K562 (cell line): ENCODE measurements at regions not wholly inside any gene's neighbourhood (a gene's known extent, or its start where the extent isn't known, plus 50 kb on each side); places are given as distances from the start of the nearest gene placed in this dataset.

Experiments used
- ATAC-seq: fragments of 200-7000 bp; cut with Tn5 transposase; 3 replicates; pipeline ENCODE4 v1.9.1; 2020; ENCODE audit warnings: moderate library complexity
- BruUV-seq: library from RNA; stranded (reverse); fragments of 400-500 nt; replicated peaks from 2 replicates; lab custom pipeline; 2021; lab: Mats Ljungman, UMichigan
- CTCF ChIA-PET: fragments of 300-600 bp; formaldehyde crosslinking; extraction: SDS; loops from one replicate; lab custom pipeline; 2021; ENCODE audit warnings: low intra/inter-chr PET ratio; lab: Yijun Ruan, JAX
- POLR2A ChIA-PET: fragments of 300-600, 350-650 bp; sonication (Branson Sonifier 250); formaldehyde crosslinking; extraction: SDS; loops from one replicate; lab custom pipeline; 2021; ENCODE audit warnings: antibody characterized with exemption, inconsistent platforms; lab: Yijun Ruan, JAX
- DNase-seq, 4 experiments: peaks; one replicate each; pipeline versions ENCODE4 v3.0.0 to v3.0.0-alpha.2; 2011 to 2018; ENCODE audit warnings: low spot score in 3 of 4, mixed read lengths in 3 of 4; ENCODE audit errors: extremely low read depth in 1 of 4
- FAIRE-seq: peaks from 2 replicates; lab custom pipeline; 2011; peaks lifted over from hg19 to GRCh38; lab: Jason Lieb, UNC
- H2AFZ ChIP-seq: 2 replicates; pipeline ENCODE4 v1.6.0; 2011; ENCODE audit warnings: low read depth, low read length, control low read depth, inconsistent platforms
- H3K27ac ChIP-seq: fragments of 200-600 bp; 3 replicates; pipeline ENCODE4 v1.8.0; 2011; ENCODE audit warnings: low read depth, mild to moderate bottlenecking, control low read depth, inconsistent platforms, low read length, moderate library complexity, mixed read lengths; ENCODE audit errors: extremely low read depth
- H3K27me3 ChIP-seq, 2 experiments: fragments of 300-600 bp in 1 of 2; 2 replicates in 1 of 2; 3 replicates in 1 of 2; pipeline versions ENCODE4 v1.6.0 to v1.8.0; 2011; ENCODE audit warnings: inconsistent platforms in 2 of 2, low read length in 2 of 2, mild to moderate bottlenecking in 1 of 2, mixed read lengths in 1 of 2, moderate library complexity in 1 of 2; ENCODE audit not compliant: control insufficient read depth in 2 of 2, insufficient read depth in 2 of 2
- H3K36me3 ChIP-seq: fragments of 300-600 bp; 3 replicates; pipeline ENCODE4 v1.8.0; 2011; ENCODE audit warnings: mild to moderate bottlenecking, low read length, inconsistent platforms; ENCODE audit not compliant: control insufficient read depth, insufficient read depth
- H3K4me1 ChIP-seq, 2 experiments: fragments of 200-600 bp in 1 of 2; replicated peaks in 1 of 2; 2 replicates in 1 of 2; 3 replicates in 1 of 2; pipeline versions ENCODE4 v1.5.1 to v1.8.0; 2011; ENCODE audit warnings: inconsistent platforms in 2 of 2, low read length in 2 of 2, mild to moderate bottlenecking in 1 of 2, mixed read lengths in 1 of 2, moderate library complexity in 1 of 2; ENCODE audit not compliant: control insufficient read depth in 2 of 2, insufficient read depth in 2 of 2
- H3K4me2 ChIP-seq: 2 replicates; pipeline ENCODE4 v1.6.1; 2011; ENCODE audit warnings: low read length, control low read depth, inconsistent platforms, mixed read lengths; ENCODE audit not compliant: insufficient read depth
- H3K4me3 ChIP-seq: fragments of 200-600 bp; sonication (generic), shearing (Covaris generic); 2 replicates; pipeline ENCODE4 v1.5.1; 2016; ENCODE audit warnings: control low read depth, inconsistent platforms
- H3K79me2 ChIP-seq: fragments of 200-600 bp; 3 replicates; pipeline ENCODE4 v1.8.0; 2011; ENCODE audit warnings: low read length, inconsistent platforms; ENCODE audit not compliant: control insufficient read depth, insufficient read depth
- H3K9ac ChIP-seq, 2 experiments: 2 replicates each; pipeline versions ENCODE4 v1.6.0 to v1.6.1; 2011; ENCODE audit warnings: low read depth in 2 of 2, low read length in 2 of 2, control low read depth in 1 of 2, inconsistent platforms in 1 of 2, mild to moderate bottlenecking in 1 of 2, mixed read lengths in 1 of 2; ENCODE audit not compliant: insufficient read depth in 1 of 2
- H3K9me1 ChIP-seq: one replicate; pipeline ENCODE4 v1.6.0; 2011; ENCODE audit warnings: inconsistent platforms, mild to moderate bottlenecking, low read length, moderate library complexity; ENCODE audit not compliant: control insufficient read depth, insufficient read depth
- H3K9me3 ChIP-seq: replicated peaks from 2 replicates; pipeline ENCODE4 v1.5.1; 2011; ENCODE audit warnings: low read depth, low read length, inconsistent platforms; ENCODE audit not compliant: control insufficient read depth, insufficient read depth
- H4K20me1 ChIP-seq: replicated peaks from 2 replicates; pipeline ENCODE4 v1.6.1; 2011; ENCODE audit warnings: low read length, inconsistent platforms, mixed read lengths; ENCODE audit not compliant: control insufficient read depth, insufficient read depth
- CBX5 ChIP-seq: IDR thresholded peaks from 2 replicates; pipeline ENCODE4 v1.6.1; 2014; ENCODE audit warnings: low read depth, borderline replicate concordance
- DPF2 ChIP-seq: fragments of 450-650 bp; IDR thresholded peaks from 2 replicates; pipeline ENCODE4 v1.6.1; 2016
- EWSR1 ChIP-seq: fragments of 450-650 bp; IDR thresholded peaks from 2 replicates; pipeline ENCODE4 v1.6.1; 2018; ENCODE audit warnings: borderline replicate concordance, mild to moderate bottlenecking, low read depth, moderate library complexity; ENCODE audit not compliant: partially characterized antibody
- HDAC3 ChIP-seq: fragments of 450-650 bp; IDR thresholded peaks from 2 replicates; pipeline ENCODE4 v1.6.1; 2018; ENCODE audit warnings: borderline replicate concordance, mild to moderate bottlenecking, moderate library complexity; ENCODE audit not compliant: partially characterized antibody
- LEF1 ChIP-seq: fragments of 450-650 bp; IDR thresholded peaks from 2 replicates; pipeline ENCODE4 v1.6.1; 2016; ENCODE audit warnings: mild to moderate bottlenecking
- MNT ChIP-seq, 2 experiments: fragments of 450-650 bp; conservative IDR thresholded peaks; 2 replicates each; pipeline ENCODE4 v1.6.1; 2017; ENCODE audit warnings: mild to moderate bottlenecking in 2 of 2, moderate library complexity in 2 of 2
- TRIM25 ChIP-seq: fragments of 450-650 bp; IDR thresholded peaks from 2 replicates; pipeline ENCODE4 v1.7.0; 2016; ENCODE audit warnings: borderline replicate concordance
- ZNF23 ChIP-seq: fragments of 250-450 bp; sonication (Bioruptor Pico); IDR thresholded peaks from 2 replicates; pipeline ENCODE4 v1.4.0; 2020; ENCODE audit warnings: mild to moderate bottlenecking
- ZNF592 ChIP-seq: fragments of 450-650 bp; IDR thresholded peaks from 2 replicates; pipeline ENCODE4 v1.6.1; 2017; ENCODE audit warnings: antibody characterized with exemption, mild to moderate bottlenecking
- ZNF717 ChIP-seq: fragments of 250-450 bp; sonication (Bioruptor Pico); IDR thresholded peaks from 2 replicates; pipeline ENCODE4 v1.5.0; 2021
- WGBS: fragments of 100-300 bp; shearing (Covaris generic); methylation state at CpG from one replicate; pipeline ENCODE4 v1.1.6; 2016; ENCODE audit warnings: low coverage, mixed read lengths; ENCODE audit not compliant: insufficient coverage; ENCODE audit errors: missing lambda C conversion rate; 5-methylcytosine and 5-hydroxymethylcytosine counted together
- in situ Hi-C: fragments of 300-500 bp; cut with MboI; formaldehyde crosslinking; loops from 4 replicates; pipeline ENCODE4 v1.15.0; 2018; ENCODE audit warnings: inconsistent platforms, mixed read lengths
- intact Hi-C: fragments of 100-400 bp; cut with micrococcal nuclease; formaldehyde crosslinking; loops from 2 replicates; pipeline ENCODE4 v1.14.2; 2022

GRCh38 chr12:132408626-132409494 lies 79.5 kb upstream of the GALNT9 start (continued):
- TF ChIP-seq MNT (conservative IDR thresholded peaks at IDR 0.05) (no peak), LEF1 (no peak), EWSR1 (no peak), TRIM25 (no peak), ZNF717 (CRISPR knock-in tag) (no peak)

GRCh38 chr12:132407992-132408391 lies 78.6 kb upstream of the GALNT9 start:
- Histone ChIP-seq H3K4me3 (no peak overlapping the region), H3K36me3 (no peaks in the 10 kb centered on the region), H3K9ac (no peak overlapping the region), H3K9me1 (no peaks in the 10 kb centered on the region), H3K27me3 (peaks cover 26 to 74% of the 10 kb centered on the region in 2 experiments; a peak in 4 of 5 replicates), H3K9me3 (no peaks in the 10 kb centered on the region), H3K4me1 (peaks cover 0 to 36% of the 10 kb centered on the region in 2 experiments; a peak in 2 of 5 replicates), H3K27ac (no peak overlapping the region), H3K79me2 (no peaks in the 10 kb centered on the region), H4K20me1 (peaks cover 3% of the 10 kb centered on the region; the same call in 1 of the 2 replicates), H2AFZ (no peak overlapping the region), H3K4me2 (no peak overlapping the region)
- POLR2A ChIA-PET: interaction anchor here (0.6 kb wide), 1 partner anchor 11 kb away, joined by 3 read pairs; no protein-coding TSS in a partner anchor
- WGBS: 7% methylated on average over 10 of the region's 10 CpGs
- DNase-seq: no peak
- FAIRE-seq: no peak
- CTCF ChIA-PET: no interaction called here
- BruUV-seq: no TSS peak
- in situ Hi-C loops: no loop called here
- no peak for ATAC-seq
- intact Hi-C loops: no loop called here
- TF ChIP-seq DPF2: no peak
- no peak for TF ChIP-seq ZNF23 (CRISPR knock-in tag)
- TF ChIP-seq CBX5: no peak
- TF ChIP-seq ZNF592: no peak
- no peak for TF ChIP-seq TRIM25
- no peak for TF ChIP-seq HDAC3
